ENCODE measurements at regions not wholly inside any gene's neighbourhood (a gene's known extent, or its start where the extent isn't known, plus 50 kb on each side); places are given as distances from the start of the nearest gene placed in this dataset.

- no peak overlapping the region for H3K27ac ChIP-seq
- no peaks in the 10 kb centered on the region for H3K9me3 ChIP-seq (ENCODE audit: low read depth)
- TF ChIP-seq EZH2phosphoT487 (IDR thresholded peaks at IDR 0.05; ENCODE audit: low read depth, severe bottlenecking, unreplicated experiment) (no peak), EZH2 (IDR thresholded peaks at IDR 0.05; ENCODE audit: borderline replicate concordance) (no peak), CTCF (IDR thresholded peaks at IDR 0.05; ENCODE audit: poor library complexity) (no peak)
- peak overlapping the region; percentile 61 for H3K4me2 ChIP-seq
- no peaks in the 10 kb centered on the region for H4K20me1 ChIP-seq (ENCODE audit: insufficient read depth, poor library complexity, severe bottlenecking)
- H3K4me1 ChIP-seq (ENCODE audit: insufficient read depth), result peaks cover 3% of the 10 kb centered on the region
- H3K4me3 ChIP-seq, result no peak overlapping the region
- no peak for DNase-seq (ENCODE audit: low spot score)
- H3K79me2 ChIP-seq, result no peaks in the 10 kb centered on the region
- H3K36me3 ChIP-seq (replicated peaks; ENCODE audit: insufficient read depth, low read depth), result no peaks in the 10 kb centered on the region
- H2AFZ ChIP-seq, result no peak overlapping the region
- WGBS (ENCODE audit: low lambda C conversion rate, missing lambda C conversion rate), result 56% methylated on average over 28 of the region's 28 CpGs
- no peaks in the 10 kb centered on the region for H3K27me3 ChIP-seq
- no peaks in the 10 kb centered on the region for H3K9me2 ChIP-seq (replicated peaks; ENCODE audit: insufficient read depth)
These were observed 116.3 kb upstream of the SCN7A start for GRCh38 chr2:166610180-166610912.

GRCh38 chr2:166609183-166609959 lies 115.3 kb upstream of the SCN7A start:
- no peak overlapping the region for H2AFZ ChIP-seq
- H3K9me2 ChIP-seq (replicated peaks; ENCODE audit: insufficient read depth), result no peaks in the 10 kb centered on the region
- no peaks in the 10 kb centered on the region for H3K36me3 ChIP-seq (replicated peaks; ENCODE audit: insufficient read depth, low read depth)
- H3K4me1 ChIP-seq (ENCODE audit: insufficient read depth), result no peaks in the 10 kb centered on the region
- TF ChIP-seq CTCF (IDR thresholded peaks at IDR 0.05; ENCODE audit: poor library complexity) (no peak), EZH2phosphoT487 (IDR thresholded peaks at IDR 0.05; ENCODE audit: low read depth, severe bottlenecking, unreplicated experiment) (no peak), EZH2 (IDR thresholded peaks at IDR 0.05; ENCODE audit: borderline replicate concordance) (no peak)
- DNase-seq (ENCODE audit: low spot score), result peak; percentile 17
- no peak overlapping the region for H3K27ac ChIP-seq
- no peak overlapping the region for H3K4me3 ChIP-seq
- 67% methylated on average over 24 of the region's 24 CpGs for WGBS (ENCODE audit: low lambda C conversion rate, missing lambda C conversion rate)
- no peaks in the 10 kb centered on the region for H3K27me3 ChIP-seq
- H4K20me1 ChIP-seq (ENCODE audit: insufficient read depth, poor library complexity, severe bottlenecking), result no peaks in the 10 kb centered on the region
- H3K9me3 ChIP-seq (ENCODE audit: low read depth), result no peaks in the 10 kb centered on the region
- H3K79me2 ChIP-seq, result no peaks in the 10 kb centered on the region
- peak overlapping the region; percentile 61 for H3K4me2 ChIP-seq

- Histone ChIP-seq H2AFZ (no peak overlapping the region), H4K20me1 (ENCODE audit: insufficient read depth, poor library complexity, severe bottlenecking) (no peaks in the 10 kb centered on the region), H3K27me3 (no peaks in the 10 kb centered on the region), H3K4me2 (no peak overlapping the region), H3K4me3 (no peak overlapping the region), H3K27ac (no peak overlapping the region), H3K9me2 (replicated peaks; ENCODE audit: insufficient read depth) (no peaks in the 10 kb centered on the region), H3K9me3 (ENCODE audit: low read depth) (no peaks in the 10 kb centered on the region), H3K79me2 (no peaks in the 10 kb centered on the region), H3K36me3 (replicated peaks; ENCODE audit: insufficient read depth, low read depth) (no peaks in the 10 kb centered on the region), H3K4me1 (ENCODE audit: insufficient read depth) (no peaks in the 10 kb centered on the region)
- 93% methylated on average over 2 of the region's 2 CpGs for WGBS (ENCODE audit: low lambda C conversion rate, missing lambda C conversion rate)
- no peak for DNase-seq (ENCODE audit: low spot score)
- no peak for TF ChIP-seq EZH2 (IDR thresholded peaks at IDR 0.05; ENCODE audit: borderline replicate concordance)
- no peak for TF ChIP-seq CTCF (IDR thresholded peaks at IDR 0.05; ENCODE audit: poor library complexity)
- no peak for TF ChIP-seq EZH2phosphoT487 (IDR thresholded peaks at IDR 0.05; ENCODE audit: low read depth, severe bottlenecking, unreplicated experiment)
These were observed 113.8 kb upstream of the SCN7A start for GRCh38 chr2:166607880-166608279.
